Heart left ventricle (tissue), 13 donors: ENCODE measurements at regions not wholly inside any gene's neighbourhood (a gene's known extent, or its start where the extent isn't known, plus 50 kb on each side); places are given as distances from the start of the nearest gene placed in this dataset.

Source experiments
- CTCF ChIP-seq, 12 donors: fragments of 200-600 bp; sonication (generic) in 4 of 12; IDR thresholded peaks; one replicate each; pipeline versions ENCODE4 v1.5.0 to v1.8.0; 2018 to 2022; ENCODE audit warnings: antibody characterized with exemption in 12 of 12, mild to moderate bottlenecking in 5 of 12
- POLR2A ChIP-seq, 2 donors: fragments of 450-650 bp; IDR thresholded peaks; one replicate each; pipeline ENCODE4 v1.6.1; 2017; ENCODE audit warnings: antibody characterized with exemption in 2 of 2, mild to moderate bottlenecking in 2 of 2, moderate library complexity in 2 of 2
- donor health status: ischemic (EF 13 %, LVEDD 7.1; RV severe dilation, severe dysfunction).
- donor health status: DM: no; HTN: yes; CAD: no.
- donor health status: DM: no; HTN: no; CAD: no.
- donor health status: ischemic (EF 25% LVEDD 6.9; RV normal size, moderate dysfunction).
- donor health status: ischemic (EF 25% LVEDD 5.7; RV mildly dilated, moderate dysfunction).
- donor health status: ischemic (EF 35%, LVEDD 5.7; RV mildly dilated, moderate dysfunction).
- donor health status: nonischemic (EF 11% LVEDD 7.7; RV severe dilation, severe dysfunction).
- donor health status: DM: yes; HTN: yes; CAD: no.
- donor health status: PGD.
- donor health status: ischemic (EF 29% LVEDD 5.4; RV normal size, mild dysfunction).
- donor health status: nonischemic (EF 23%, LVEDD 6.1; RV moderate dilation, normal function).

GRCh38 chr12:67927324-67927723, 61.9 kb upstream of the IFNG-AS1 start:
- TF ChIP-seq CTCF (IDR thresholded peaks at IDR 0.05) (no peak), POLR2A (IDR thresholded peaks at IDR 0.05) (no peak)
